GM23248 (cell line): ENCODE measurements at regions not wholly inside any gene's neighbourhood (a gene's known extent, or its start where the extent isn't known, plus 50 kb on each side); places are given as distances from the start of the nearest gene placed in this dataset.

Experiments used
- DNase-seq: peaks from one replicate; pipeline ENCODE4 v3.0.0-alpha.2; 2015
- H2AFZ ChIP-seq: fragments of 200-600 bp; sonication (generic); 2 replicates; pipeline ENCODE4 v1.6.1; 2016; ENCODE audit warnings: antibody characterized with exemption
- H3F3A ChIP-seq: fragments of 200-600 bp; sonication (generic); 2 replicates; pipeline ENCODE4 v1.6.1; 2016; ENCODE audit warnings: mild to moderate bottlenecking, antibody characterized with exemption, mixed run types; ENCODE audit not compliant: insufficient read depth
- H3K27ac ChIP-seq: fragments of 200-600 bp; sonication (generic); 2 replicates; pipeline ENCODE4 v1.5.1; 2016; ENCODE audit warnings: mild to moderate bottlenecking
- H3K27me3 ChIP-seq: fragments of 200-600 bp; sonication (generic); replicated peaks from 2 replicates; pipeline ENCODE4 v1.6.1; 2016; ENCODE audit warnings: mild to moderate bottlenecking; ENCODE audit not compliant: insufficient read depth
- H3K36me3 ChIP-seq: fragments of 200-600 bp; sonication (generic); 2 replicates; pipeline ENCODE4 v1.6.1; 2016; ENCODE audit warnings: low read depth, mild to moderate bottlenecking
- H3K4me1 ChIP-seq: fragments of 200-600 bp; sonication (generic); 2 replicates; pipeline ENCODE4 v1.6.1; 2016; ENCODE audit warnings: mild to moderate bottlenecking; ENCODE audit not compliant: insufficient read depth
- H3K4me2 ChIP-seq: fragments of 200-600 bp; sonication (generic); one replicate; pipeline ENCODE4 v1.6.1; 2016; ENCODE audit warnings: mild to moderate bottlenecking; ENCODE audit not compliant: unreplicated experiment
- H3K4me3 ChIP-seq: fragments of 200-600 bp; sonication (generic); 2 replicates; pipeline ENCODE4 v1.5.1; 2016; ENCODE audit warnings: mild to moderate bottlenecking
- H3K79me2 ChIP-seq: fragments of 200-600 bp; sonication (generic); 2 replicates; pipeline ENCODE4 v1.6.1; 2016; ENCODE audit warnings: mild to moderate bottlenecking; ENCODE audit not compliant: insufficient read depth
- H3K9ac ChIP-seq: fragments of 200-600 bp; sonication (generic); 2 replicates; pipeline ENCODE4 v1.6.1; 2016; ENCODE audit warnings: mild to moderate bottlenecking
- H3K9me2 ChIP-seq: fragments of 200-600 bp; sonication (generic); 2 replicates; pipeline ENCODE4 v1.6.1; 2016; ENCODE audit warnings: mixed run types, mild to moderate bottlenecking, moderate library complexity; ENCODE audit not compliant: insufficient read depth
- H3K9me3 ChIP-seq: fragments of 200-600 bp; sonication (generic); one replicate; pipeline ENCODE4 v1.6.1; 2017; ENCODE audit warnings: low read depth
- H4K20me1 ChIP-seq: fragments of 200-600 bp; sonication (generic); 2 replicates; pipeline ENCODE4 v1.6.0; 2016; ENCODE audit not compliant: insufficient read depth
- EZH2 ChIP-seq: fragments of 200-600 bp; sonication (generic); IDR thresholded peaks from 2 replicates; pipeline ENCODE4 v1.6.1; 2018; ENCODE audit warnings: antibody characterized with exemption, mild to moderate bottlenecking; ENCODE audit not compliant: insufficient read depth, poor library complexity, severe bottlenecking
- EZH2phosphoT487 ChIP-seq: fragments of 200-600 bp; sonication (generic); IDR thresholded peaks from 2 replicates; pipeline ENCODE4 v1.6.1; 2018; ENCODE audit warnings: antibody characterized with exemption, moderate library complexity, mild to moderate bottlenecking, low read depth; ENCODE audit not compliant: insufficient read depth
- WGBS, 2 experiments: methylation state at CpG; one replicate each; pipeline ENCODE4 v1.1.6; 2015 to 2017; ENCODE audit warnings: low lambda C conversion rate in 2 of 2, low coverage in 1 of 2; ENCODE audit errors: missing lambda C conversion rate in 2 of 2; 5-methylcytosine and 5-hydroxymethylcytosine counted together
- in situ Hi-C: fragments of 300-500 bp; cut with MboI; formaldehyde crosslinking; loops from 2 replicates; pipeline ENCODE4 v1.15.0; 2020

DNA sequence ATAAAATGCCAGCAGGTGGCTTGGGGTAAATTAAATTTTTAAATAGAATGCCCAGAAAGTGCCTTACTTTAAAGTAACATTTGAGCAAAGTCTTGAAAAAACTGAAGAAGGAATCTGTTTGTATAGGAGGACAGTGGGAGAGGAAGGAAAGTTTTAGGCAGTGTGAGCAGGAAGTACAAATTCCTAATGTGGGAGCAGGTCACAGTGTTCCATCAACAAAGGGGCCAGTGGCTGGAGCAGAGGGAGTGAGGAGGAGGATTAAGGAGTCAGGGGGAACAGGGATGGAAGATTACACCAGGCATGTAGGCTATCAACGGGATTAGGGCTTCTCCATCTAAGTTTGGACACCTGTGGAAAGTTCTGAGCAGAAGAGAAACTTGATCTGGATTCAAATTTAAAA lies 439.2 kb upstream of the REG3G start:
- Histone ChIP-seq H3K9me2 (no peaks in the 10 kb centered on the region), H3K4me2 (no peak overlapping the region), H3K27ac (no peak overlapping the region), H3K36me3 (no peaks in the 10 kb centered on the region), H3K4me3 (no peak overlapping the region), H3K27me3 (no peaks in the 10 kb centered on the region), H3K9ac (no peak overlapping the region), H3F3A (no peaks in the 10 kb centered on the region), H2AFZ (no peak overlapping the region), H3K4me1 (no peaks in the 10 kb centered on the region), H3K9me3 (no peaks in the 10 kb centered on the region), H3K79me2 (no peaks in the 10 kb centered on the region), H4K20me1 (no peaks in the 10 kb centered on the region)
- TF ChIP-seq EZH2 (no peak), EZH2phosphoT487 (no peak)
- WGBS, 2 experiments: 0% methylated on average over 1 of the region's 1 CpG
- DNase-seq: no peak
- in situ Hi-C loops: no loop called here

DNA sequence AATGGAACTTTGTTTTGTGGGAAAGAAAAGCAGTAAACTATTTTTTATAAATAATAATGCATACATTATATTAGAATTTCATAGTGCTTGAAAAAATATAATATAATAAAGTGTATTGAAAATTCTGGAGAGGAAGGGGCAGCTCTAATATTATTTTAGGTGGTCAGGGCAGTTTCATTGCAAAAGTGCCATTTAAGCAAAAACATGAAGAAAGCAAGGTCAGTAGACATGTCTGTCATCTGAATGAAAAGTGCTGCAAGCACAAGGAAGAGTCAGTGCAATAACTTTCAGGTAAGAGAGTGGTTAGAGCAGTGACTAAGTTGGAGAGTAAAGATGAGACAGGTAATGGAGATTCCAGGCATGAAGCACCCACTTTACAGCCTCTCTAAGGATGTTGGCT lies 435.6 kb upstream of the REG3G start:
- Histone ChIP-seq H3K4me2 (no peak overlapping the region), H3K79me2 (no peaks in the 10 kb centered on the region), H3F3A (no peaks in the 10 kb centered on the region), H3K4me3 (no peak overlapping the region), H2AFZ (no peak overlapping the region), H3K9me2 (no peaks in the 10 kb centered on the region), H3K27me3 (no peaks in the 10 kb centered on the region), H3K9ac (no peak overlapping the region), H3K4me1 (no peaks in the 10 kb centered on the region), H3K36me3 (no peaks in the 10 kb centered on the region), H4K20me1 (no peaks in the 10 kb centered on the region), H3K9me3 (no peaks in the 10 kb centered on the region), H3K27ac (no peak overlapping the region)
- TF ChIP-seq EZH2 (no peak), EZH2phosphoT487 (no peak)
- DNase-seq: no peak
- in situ Hi-C loops: no loop called here

DNA sequence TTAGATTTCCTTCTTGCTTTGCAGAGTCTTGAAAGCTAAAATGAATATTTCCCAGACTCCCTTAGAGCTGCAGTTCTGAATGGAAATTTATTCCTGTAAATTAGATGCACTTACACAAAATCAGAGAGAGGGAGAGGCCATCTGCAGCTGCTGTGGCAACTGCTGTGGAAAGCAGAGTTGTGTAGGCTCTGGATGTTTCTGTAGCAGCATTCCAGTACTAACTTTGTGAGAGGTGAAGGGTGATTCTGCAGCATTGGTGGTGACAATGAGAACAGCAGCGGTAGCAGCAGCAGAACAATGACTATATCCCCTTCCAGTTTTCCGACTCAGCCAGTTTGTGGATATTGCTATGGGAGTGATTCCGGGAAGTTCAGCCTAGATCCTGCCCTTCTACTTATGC lies 433.0 kb upstream of the REG3G start:
- Histone ChIP-seq H3K4me2 (no peak overlapping the region), H3K9me3 (peaks cover 3% of the 10 kb centered on the region), H3K79me2 (no peaks in the 10 kb centered on the region), H3K4me3 (no peak overlapping the region), H3F3A (no peaks in the 10 kb centered on the region), H4K20me1 (no peaks in the 10 kb centered on the region), H3K9me2 (no peaks in the 10 kb centered on the region), H3K27ac (no peak overlapping the region), H3K4me1 (no peaks in the 10 kb centered on the region), H3K27me3 (no peaks in the 10 kb centered on the region), H2AFZ (no peak overlapping the region), H3K9ac (no peak overlapping the region), H3K36me3 (no peaks in the 10 kb centered on the region)
- no peak for DNase-seq
- WGBS, 2 experiments: 21 to 36% methylated on average over 3 of the region's 3 CpGs
- in situ Hi-C loops: no loop called here
- TF ChIP-seq EZH2 (no peak), EZH2phosphoT487 (no peak)

DNA sequence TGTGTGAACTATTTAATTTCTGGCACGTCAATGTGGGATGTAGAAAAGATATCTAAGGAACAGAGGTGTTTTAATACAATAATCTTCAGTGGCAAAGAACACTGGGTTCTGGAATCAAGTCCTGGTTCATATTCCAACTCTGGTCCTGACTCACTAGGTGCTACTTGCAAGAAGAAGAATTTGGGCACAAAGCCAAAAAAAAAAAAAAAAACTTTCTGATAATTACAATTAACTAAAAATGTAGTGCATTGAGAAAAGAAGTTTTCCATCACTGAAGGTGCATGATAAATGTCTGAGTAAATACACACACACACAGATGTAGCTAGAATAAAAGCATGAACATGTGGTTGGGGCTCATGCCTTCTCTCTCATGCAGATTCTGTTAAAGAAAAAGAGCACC lies 424.4 kb upstream of the REG3G start:
- H4K20me1 ChIP-seq: no peaks in the 10 kb centered on the region
- no peaks in the 10 kb centered on the region for H3K79me2 ChIP-seq
- peaks cover 3% of the 10 kb centered on the region for H3K9me3 ChIP-seq
- H3K27me3 ChIP-seq: no peaks in the 10 kb centered on the region
- no peaks in the 10 kb centered on the region for H3K4me1 ChIP-seq
- H3K9ac ChIP-seq: no peak overlapping the region
- no peak overlapping the region for H2AFZ ChIP-seq
- no peak overlapping the region for H3K4me3 ChIP-seq
- TF ChIP-seq EZH2phosphoT487 (no peak), EZH2 (no peak)
- DNase-seq: no peak
- no peak overlapping the region for H3K4me2 ChIP-seq
- in situ Hi-C loops: no loop called here
- no peaks in the 10 kb centered on the region for H3F3A ChIP-seq
- H3K27ac ChIP-seq: no peak overlapping the region
- H3K9me2 ChIP-seq: no peaks in the 10 kb centered on the region
- H3K36me3 ChIP-seq: no peaks in the 10 kb centered on the region
- WGBS, 2 experiments: 13 to 24% methylated on average over 1 of the region's 1 CpG

DNA sequence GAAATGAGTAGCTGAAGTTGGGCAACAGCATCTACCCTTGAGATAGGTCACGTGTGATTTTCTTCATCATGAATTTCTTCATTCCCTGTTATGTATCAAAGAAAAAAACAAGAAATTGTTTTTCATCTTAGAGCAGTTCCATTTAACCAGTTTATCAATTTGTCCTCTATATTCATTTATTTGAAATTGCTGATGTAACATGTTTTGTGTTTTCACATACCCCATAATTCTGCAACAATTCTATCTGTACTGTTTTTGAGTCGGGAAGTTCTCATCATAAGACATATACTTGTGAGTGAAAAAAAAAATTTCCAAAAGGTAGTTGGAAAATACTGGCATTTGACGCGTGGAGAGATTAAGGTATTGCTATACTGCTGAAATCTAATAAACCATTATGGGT lies 422.6 kb upstream of the REG3G start:
- no peaks in the 10 kb centered on the region for H3K36me3 ChIP-seq
- no peaks in the 10 kb centered on the region for H3K79me2 ChIP-seq
- H3K27ac ChIP-seq: no peak overlapping the region

More for the DNA sequence above, 422.6 kb upstream of the REG3G start:
- Histone ChIP-seq H3K4me2 (no peak overlapping the region), H3K4me1 (no peaks in the 10 kb centered on the region), H2AFZ (no peak overlapping the region), H3K27me3 (no peaks in the 10 kb centered on the region), H3K9me2 (no peaks in the 10 kb centered on the region), H4K20me1 (no peaks in the 10 kb centered on the region), H3F3A (no peaks in the 10 kb centered on the region), H3K9ac (no peak overlapping the region), H3K9me3 (no peaks in the 10 kb centered on the region), H3K4me3 (no peak overlapping the region)
- TF ChIP-seq EZH2phosphoT487: no peak
- in situ Hi-C loops: no loop called here
- WGBS, 2 experiments: 50 to 56% methylated on average over 4 of the region's 4 CpGs
- no peak for DNase-seq
